RWPE2 (cell line): ENCODE measurements at regions not wholly inside any gene's neighbourhood (a gene's known extent, or its start where the extent isn't known, plus 50 kb on each side); places are given as distances from the start of the nearest gene placed in this dataset.

Source experiments
- ATAC-seq: fragments of 200-7000 bp; cut with Tn5 transposase; 3 replicates; pipeline ENCODE4 v1.9.1; 2021; ENCODE audit warnings: low read depth
- DNase-seq: peaks from one replicate; pipeline ENCODE4 v3.0.0-alpha.2; 2020; ENCODE audit warnings: low spot score
- H3K27ac ChIP-seq: fragments of 450-650 bp; 2 replicates; pipeline ENCODE4 v1.5.1; 2017; ENCODE audit warnings: mild to moderate bottlenecking; ENCODE audit not compliant: poor library complexity, severe bottlenecking
- H3K27me3 ChIP-seq: fragments of 250-450 bp; sonication (Bioruptor Pico); 2 replicates; pipeline ENCODE4 v1.5.1; 2021; ENCODE audit warnings: mild to moderate bottlenecking, moderate library complexity; ENCODE audit not compliant: insufficient read depth, poor library complexity, severe bottlenecking
- H3K36me3 ChIP-seq: fragments of 250-450 bp; sonication (Bioruptor Pico); 2 replicates; pipeline ENCODE4 v1.5.1; 2020; ENCODE audit warnings: low read depth, mild to moderate bottlenecking, moderate library complexity
- H3K4me1 ChIP-seq: fragments of 250-450 bp; sonication (Bioruptor Pico); 2 replicates; pipeline ENCODE4 v1.5.1; 2021; ENCODE audit warnings: mild to moderate bottlenecking, moderate library complexity; ENCODE audit not compliant: insufficient read depth, poor library complexity, severe bottlenecking
- H3K4me3 ChIP-seq: fragments of 250-450 bp; sonication (Bioruptor Pico); 2 replicates; pipeline ENCODE4 v1.5.1; 2021; ENCODE audit warnings: mild to moderate bottlenecking, moderate library complexity; ENCODE audit not compliant: severe bottlenecking
- H3K9me3 ChIP-seq: fragments of 250-450 bp; sonication (Bioruptor Pico); 2 replicates; pipeline ENCODE4 v1.5.1; 2021; ENCODE audit warnings: mild to moderate bottlenecking, moderate library complexity; ENCODE audit not compliant: severe bottlenecking
- TF ChIP-seq, protein P1 (sequence below): fragments of 450-650 bp; IDR thresholded peaks from one replicate; pipeline ENCODE4 v1.5.1; 2017; ENCODE audit warnings: mild to moderate bottlenecking, moderate library complexity; ENCODE audit not compliant: poor library complexity, severe bottlenecking

DNA sequence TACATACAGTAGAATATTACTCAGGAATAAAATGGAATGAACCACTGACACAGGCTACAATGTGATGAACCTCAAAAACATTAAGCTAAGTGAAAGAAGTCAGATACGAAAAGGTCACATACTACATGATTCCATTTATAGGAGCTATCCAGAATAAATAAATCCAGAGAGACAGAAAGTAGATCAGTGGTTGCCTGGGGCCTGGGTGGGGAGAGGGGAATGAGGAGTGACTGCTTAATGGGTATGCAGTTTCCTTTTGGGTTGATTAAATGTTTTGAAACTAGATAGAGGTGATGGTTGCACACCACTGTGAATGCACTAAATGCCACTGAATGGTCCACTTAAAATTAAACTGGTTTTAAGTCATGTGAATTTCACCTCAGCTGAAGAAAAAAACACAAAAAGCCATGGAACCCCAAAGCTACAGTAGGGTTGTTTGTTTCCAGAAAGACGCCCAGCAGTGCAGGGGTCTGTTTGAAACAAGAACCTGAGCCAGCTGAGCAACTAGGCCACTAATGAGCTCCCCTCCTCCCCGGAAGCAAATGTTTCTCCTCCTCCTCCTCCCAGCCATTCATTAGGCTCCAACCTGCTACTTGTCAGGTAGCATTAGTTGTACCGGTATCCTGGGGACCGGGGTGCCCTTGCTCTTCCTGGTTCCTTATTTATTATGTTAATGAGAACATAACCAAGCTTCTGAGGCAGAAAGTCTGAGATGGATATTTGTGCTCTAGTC is 168.4 kb downstream of the EVX1 start:
- ATAC-seq (no peak), DNase-seq (no peak)
- no peaks in the 10 kb centered on the region for H3K27me3 ChIP-seq
- no peaks in the 10 kb centered on the region for H3K9me3 ChIP-seq
- no peak overlapping the region for H3K4me3 ChIP-seq
- TF ChIP-seq, protein P1, sequence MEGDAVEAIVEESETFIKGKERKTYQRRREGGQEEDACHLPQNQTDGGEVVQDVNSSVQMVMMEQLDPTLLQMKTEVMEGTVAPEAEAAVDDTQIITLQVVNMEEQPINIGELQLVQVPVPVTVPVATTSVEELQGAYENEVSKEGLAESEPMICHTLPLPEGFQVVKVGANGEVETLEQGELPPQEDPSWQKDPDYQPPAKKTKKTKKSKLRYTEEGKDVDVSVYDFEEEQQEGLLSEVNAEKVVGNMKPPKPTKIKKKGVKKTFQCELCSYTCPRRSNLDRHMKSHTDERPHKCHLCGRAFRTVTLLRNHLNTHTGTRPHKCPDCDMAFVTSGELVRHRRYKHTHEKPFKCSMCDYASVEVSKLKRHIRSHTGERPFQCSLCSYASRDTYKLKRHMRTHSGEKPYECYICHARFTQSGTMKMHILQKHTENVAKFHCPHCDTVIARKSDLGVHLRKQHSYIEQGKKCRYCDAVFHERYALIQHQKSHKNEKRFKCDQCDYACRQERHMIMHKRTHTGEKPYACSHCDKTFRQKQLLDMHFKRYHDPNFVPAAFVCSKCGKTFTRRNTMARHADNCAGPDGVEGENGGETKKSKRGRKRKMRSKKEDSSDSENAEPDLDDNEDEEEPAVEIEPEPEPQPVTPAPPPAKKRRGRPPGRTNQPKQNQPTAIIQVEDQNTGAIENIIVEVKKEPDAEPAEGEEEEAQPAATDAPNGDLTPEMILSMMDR: no peak
- no peaks in the 10 kb centered on the region for H3K4me1 ChIP-seq
- H3K27ac ChIP-seq: no peak overlapping the region
- no peaks in the 10 kb centered on the region for H3K36me3 ChIP-seq

DNA sequence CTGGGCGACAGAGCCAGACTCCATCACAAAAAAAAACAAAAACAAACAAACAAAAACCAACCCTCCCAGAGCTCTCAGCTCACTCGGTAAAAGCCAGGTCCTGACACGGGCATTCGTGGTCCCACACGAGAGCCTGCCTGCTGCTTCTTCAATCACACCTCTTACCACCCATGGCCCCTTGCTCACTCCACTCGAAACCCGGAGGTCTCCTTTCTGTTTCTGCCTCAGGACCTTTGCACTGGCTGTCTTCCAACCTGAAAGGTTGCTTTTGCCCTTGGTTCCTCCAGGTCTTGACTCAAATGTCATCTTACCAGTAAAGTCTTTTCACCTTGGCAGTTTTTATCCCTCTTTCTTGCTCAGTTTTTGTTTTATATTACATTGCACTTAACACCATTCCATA is 169.6 kb downstream of the EVX1 start:
- H3K4me1 ChIP-seq: no peaks in the 10 kb centered on the region
- DNase-seq (no peak), ATAC-seq (no peak)
- no peaks in the 10 kb centered on the region for H3K9me3 ChIP-seq
- TF ChIP-seq, protein P1: no peak
- no peak overlapping the region for H3K4me3 ChIP-seq
- no peak overlapping the region for H3K27ac ChIP-seq
- no peaks in the 10 kb centered on the region for H3K27me3 ChIP-seq
- no peaks in the 10 kb centered on the region for H3K36me3 ChIP-seq

DNA sequence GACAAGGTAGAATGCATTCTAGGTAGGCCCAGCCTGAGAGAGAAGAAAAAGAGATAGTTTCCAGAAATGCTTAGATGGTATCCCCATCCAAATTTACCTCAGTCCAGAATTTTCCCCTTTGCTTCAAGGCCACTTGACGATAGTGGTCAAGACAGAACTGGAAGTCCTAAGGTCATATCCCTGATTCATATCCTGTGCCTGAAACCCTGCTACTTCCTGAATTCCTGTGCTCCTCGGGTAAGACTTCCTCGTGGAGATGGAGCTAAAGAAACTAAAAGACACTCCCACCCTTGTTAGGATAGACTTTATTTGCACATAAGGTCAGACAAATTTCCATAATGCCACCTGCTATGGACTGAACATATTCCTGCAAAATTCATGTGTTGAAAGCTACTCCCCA is 175.9 kb downstream of the EVX1 start:
- Histone ChIP-seq H3K4me1 (peaks cover under 1% of the 10 kb centered on the region), H3K36me3 (no peaks in the 10 kb centered on the region), H3K9me3 (no peaks in the 10 kb centered on the region), H3K4me3 (no peak overlapping the region), H3K27ac (no peak overlapping the region), H3K27me3 (no peaks in the 10 kb centered on the region)
- TF ChIP-seq, protein P1: no peak
- ATAC-seq: no peak
- no peak for DNase-seq

DNA sequence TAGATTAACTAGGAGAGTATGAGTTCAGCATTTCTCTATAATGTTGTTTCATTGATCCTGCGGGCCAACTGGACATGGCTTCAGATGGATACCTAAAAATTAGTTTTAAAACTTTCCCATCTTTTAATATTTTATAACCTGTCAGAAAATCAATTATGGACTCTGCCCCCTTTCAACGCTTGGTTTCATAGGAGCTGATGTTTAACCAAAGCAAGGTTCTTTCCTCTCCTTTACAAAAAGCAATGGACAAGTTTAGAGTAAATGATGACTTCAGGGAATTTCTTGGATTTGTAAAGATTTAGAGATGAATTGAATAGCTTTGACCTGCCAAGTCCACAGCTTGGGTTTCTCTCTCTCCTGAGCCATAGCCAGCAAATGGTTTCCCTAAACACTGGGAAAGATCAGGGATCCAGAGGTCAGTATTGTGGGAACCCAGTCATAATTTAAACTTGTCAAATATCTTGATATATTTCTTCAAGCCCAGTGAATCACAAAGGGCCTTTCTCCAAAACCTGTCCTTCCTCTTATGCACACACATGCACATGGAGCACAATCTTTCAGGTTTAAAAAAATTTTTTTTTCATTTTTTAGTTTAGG is 177.1 kb downstream of the EVX1 start:
- no peak overlapping the region for H3K4me3 ChIP-seq
- no peak for DNase-seq
- TF ChIP-seq, protein P1: no peak
- no peaks in the 10 kb centered on the region for H3K9me3 ChIP-seq
- no peak overlapping the region for H3K27ac ChIP-seq
- no peaks in the 10 kb centered on the region for H3K27me3 ChIP-seq
- H3K36me3 ChIP-seq: no peaks in the 10 kb centered on the region
- peaks cover 12% of the 10 kb centered on the region for H3K4me1 ChIP-seq
- ATAC-seq: no peak

DNA sequence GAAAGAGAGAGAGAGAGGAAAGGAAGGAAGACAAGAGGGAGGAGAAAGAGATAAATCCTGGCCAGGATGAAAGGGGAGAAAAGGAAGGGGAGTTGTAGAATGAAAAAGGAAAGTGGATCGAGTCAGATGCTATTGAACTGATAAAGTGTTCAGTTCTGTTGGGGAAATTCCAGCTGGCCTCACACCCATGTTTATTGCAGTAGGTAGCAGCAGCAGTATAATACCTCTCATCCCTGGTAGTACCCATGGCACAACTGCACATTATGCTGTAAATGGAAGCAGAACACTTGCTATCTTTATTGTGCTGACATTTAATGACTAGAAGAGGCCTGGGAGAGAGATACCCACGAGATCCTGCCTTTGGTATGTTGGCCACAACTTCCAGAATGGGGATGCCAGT is 178.1 kb downstream of the EVX1 start:
- DNase-seq: no peak
- no peaks in the 10 kb centered on the region for H3K9me3 ChIP-seq
- ATAC-seq: no peak

More for the DNA sequence above, 178.1 kb downstream of the EVX1 start:
- H3K4me3 ChIP-seq: no peak overlapping the region
- peaks cover 14% of the 10 kb centered on the region for H3K4me1 ChIP-seq
- H3K27ac ChIP-seq: no peak overlapping the region
- no peaks in the 10 kb centered on the region for H3K27me3 ChIP-seq
- H3K36me3 ChIP-seq: no peaks in the 10 kb centered on the region
- TF ChIP-seq, protein P1: no peak
